HuH-7 (cell line): ENCODE measurements at regions not wholly inside any gene's neighbourhood (a gene's known extent, or its start where the extent isn't known, plus 50 kb on each side); places are given as distances from the start of the nearest gene placed in this dataset.
"Not testable (repeated sequence)": the region's sequence is repeated elsewhere in the genome, so short reads cannot be mapped to it uniquely, and the experiment has no call there.

Experiments
- DNase-seq: peaks from one replicate; pipeline ENCODE4 v3.0.0; 2011; ENCODE audit warnings: low spot score

- DNase-seq: not testable (repeated sequence)
Measured at GRCh38 chr10:109809954-109810353, 113.4 kb downstream of the XPNPEP1 start.

GRCh38 chr10:109801191-109801590 lies 122.1 kb downstream of the XPNPEP1 start:
- not testable (repeated sequence) for DNase-seq

GRCh38 chr10:109790647-109791046 lies 132.7 kb downstream of the XPNPEP1 start:
- no peak for DNase-seq

GRCh38 chr10:109784236-109784635 lies 139.1 kb downstream of the XPNPEP1 start:
- no peak for DNase-seq

- no peak for DNase-seq
Measured at GRCh38 chr10:109783286-109783685, 140.0 kb downstream of the XPNPEP1 start.

- no peak for DNase-seq
Measured at GRCh38 chr10:109780997-109781396, 142.3 kb downstream of the XPNPEP1 start.

- DNase-seq: no peak
Measured at GRCh38 chr10:109778993-109779392, 144.3 kb downstream of the XPNPEP1 start.

- no peak for DNase-seq
Measured at GRCh38 chr10:109774121-109774440, 149.2 kb downstream of the XPNPEP1 start.

GRCh38 chr10:109773288-109774120 lies 149.8 kb downstream of the XPNPEP1 start:
- DNase-seq: peak; percentile 19

- DNase-seq: no peak
Measured at GRCh38 chr10:109770663-109771062, 152.6 kb downstream of the XPNPEP1 start.

- DNase-seq: no peak
Measured at GRCh38 chr10:109769966-109770365, 153.3 kb downstream of the XPNPEP1 start.

- DNase-seq: no peak
Measured at GRCh38 chr10:109765838-109766237, 157.5 kb downstream of the XPNPEP1 start.

GRCh38 chr10:109762555-109762954 lies 160.8 kb downstream of the XPNPEP1 start:
- no peak for DNase-seq

GRCh38 chr10:109757670-109758069 lies 165.6 kb downstream of the XPNPEP1 start:
- DNase-seq: not testable (repeated sequence)

- no peak for DNase-seq
Measured at GRCh38 chr10:109746861-109747260, 176.4 kb downstream of the XPNPEP1 start.

GRCh38 chr10:109744020-109744419 lies 179.3 kb downstream of the XPNPEP1 start:
- DNase-seq: no peak

- DNase-seq: no peak
Measured at GRCh38 chr10:109743574-109743973, 179.7 kb downstream of the XPNPEP1 start.

- no peak for DNase-seq
Measured at GRCh38 chr10:109743146-109743545, 180.2 kb downstream of the XPNPEP1 start.

GRCh38 chr10:109741712-109742111 lies 181.6 kb downstream of the XPNPEP1 start:
- DNase-seq: no peak

GRCh38 chr10:109740436-109740835 lies 182.9 kb downstream of the XPNPEP1 start:
- no peak for DNase-seq

- no peak for DNase-seq
Measured at GRCh38 chr10:109737626-109738025, 185.7 kb downstream of the XPNPEP1 start.

- no peak for DNase-seq
Measured at GRCh38 chr10:109737009-109737408, 186.3 kb downstream of the XPNPEP1 start.

GRCh38 chr10:109735776-109736175 lies 187.5 kb downstream of the XPNPEP1 start:
- no peak for DNase-seq
